ENCODE measurements at regions not wholly inside any gene's neighbourhood (a gene's known extent, or its start where the extent isn't known, plus 50 kb on each side); places are given as distances from the start of the nearest gene placed in this dataset.
A peak's percentile ranks its signal among the peaks of the same experiment; 100 is the strongest.

DNA sequence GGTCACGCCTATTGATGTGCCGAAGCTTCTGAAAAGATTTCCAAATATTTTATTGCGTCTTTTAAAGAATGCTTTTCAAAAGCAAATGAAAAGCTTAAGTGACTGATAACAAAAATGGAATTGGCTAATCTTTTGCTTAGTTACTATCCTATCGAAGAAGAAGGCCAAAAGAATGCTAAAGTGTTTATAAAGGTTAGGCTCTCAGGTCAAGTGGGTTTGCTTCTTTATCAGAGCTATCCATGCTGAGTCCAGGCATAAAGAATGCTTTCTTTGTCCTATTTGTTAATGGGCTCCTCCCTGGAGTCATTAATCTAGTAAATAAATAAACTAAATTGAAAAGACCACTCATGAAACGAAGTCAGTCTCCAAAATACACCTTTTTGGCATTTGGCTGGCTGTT is 133.4 kb upstream of the LYPLAL1 start:
- DNase-seq (ENCODE audit: extremely low spot score, unreplicated experiment) = no peak
- peaks cover 11% of the 10 kb centered on the region for H3K4me1 Mint-ChIP-seq (ENCODE audit: unreplicated experiment)
- no peak overlapping the region for H3K4me3 Mint-ChIP-seq (ENCODE audit: unreplicated experiment)
- no peaks in the 10 kb centered on the region for H3K36me3 Mint-ChIP-seq (ENCODE audit: unreplicated experiment)
- no peaks in the 10 kb centered on the region for H3K9me3 Mint-ChIP-seq (ENCODE audit: unreplicated experiment)
- no peaks in the 10 kb centered on the region for H3K27me3 Mint-ChIP-seq (ENCODE audit: unreplicated experiment)
- TF ChIP-seq, protein P1, sequence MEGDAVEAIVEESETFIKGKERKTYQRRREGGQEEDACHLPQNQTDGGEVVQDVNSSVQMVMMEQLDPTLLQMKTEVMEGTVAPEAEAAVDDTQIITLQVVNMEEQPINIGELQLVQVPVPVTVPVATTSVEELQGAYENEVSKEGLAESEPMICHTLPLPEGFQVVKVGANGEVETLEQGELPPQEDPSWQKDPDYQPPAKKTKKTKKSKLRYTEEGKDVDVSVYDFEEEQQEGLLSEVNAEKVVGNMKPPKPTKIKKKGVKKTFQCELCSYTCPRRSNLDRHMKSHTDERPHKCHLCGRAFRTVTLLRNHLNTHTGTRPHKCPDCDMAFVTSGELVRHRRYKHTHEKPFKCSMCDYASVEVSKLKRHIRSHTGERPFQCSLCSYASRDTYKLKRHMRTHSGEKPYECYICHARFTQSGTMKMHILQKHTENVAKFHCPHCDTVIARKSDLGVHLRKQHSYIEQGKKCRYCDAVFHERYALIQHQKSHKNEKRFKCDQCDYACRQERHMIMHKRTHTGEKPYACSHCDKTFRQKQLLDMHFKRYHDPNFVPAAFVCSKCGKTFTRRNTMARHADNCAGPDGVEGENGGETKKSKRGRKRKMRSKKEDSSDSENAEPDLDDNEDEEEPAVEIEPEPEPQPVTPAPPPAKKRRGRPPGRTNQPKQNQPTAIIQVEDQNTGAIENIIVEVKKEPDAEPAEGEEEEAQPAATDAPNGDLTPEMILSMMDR (IDR thresholded peaks at IDR 0.05) = no peak
- H3K27ac Mint-ChIP-seq (ENCODE audit: unreplicated experiment) = no peak overlapping the region

DNA sequence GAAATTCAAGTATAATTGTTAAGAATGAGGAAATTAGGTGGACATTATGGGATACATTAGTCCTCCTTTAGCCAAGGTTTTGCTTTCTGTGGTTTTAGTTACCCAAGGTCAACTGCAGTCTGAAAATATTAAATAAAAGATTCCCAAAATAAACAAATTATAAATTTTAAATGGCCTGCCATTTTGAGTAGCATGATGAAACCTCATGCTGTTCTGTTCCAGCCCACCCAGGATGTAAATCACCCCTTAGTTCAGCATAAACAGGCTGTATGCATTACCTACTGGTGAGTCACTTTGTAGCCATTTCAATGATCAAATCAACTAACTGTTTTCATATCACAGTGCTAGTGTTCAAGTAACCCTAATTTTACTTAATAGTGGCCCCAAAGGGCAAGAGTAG is 132.5 kb upstream of the LYPLAL1 start:
- peak overlapping the region; percentile 40 for H3K27ac Mint-ChIP-seq (ENCODE audit: unreplicated experiment)
- no peak overlapping the region for H3K4me3 Mint-ChIP-seq (ENCODE audit: unreplicated experiment)
- H3K4me1 Mint-ChIP-seq (ENCODE audit: unreplicated experiment) = peaks cover 11% of the 10 kb centered on the region
- no peaks in the 10 kb centered on the region for H3K36me3 Mint-ChIP-seq (ENCODE audit: unreplicated experiment)
- DNase-seq (ENCODE audit: extremely low spot score, unreplicated experiment) = no peak
- TF ChIP-seq, protein P1 (IDR thresholded peaks at IDR 0.05) = no peak
- peaks cover 4% of the 10 kb centered on the region for H3K9me3 Mint-ChIP-seq (ENCODE audit: unreplicated experiment)
- H3K27me3 Mint-ChIP-seq (ENCODE audit: unreplicated experiment) = no peaks in the 10 kb centered on the region

DNA sequence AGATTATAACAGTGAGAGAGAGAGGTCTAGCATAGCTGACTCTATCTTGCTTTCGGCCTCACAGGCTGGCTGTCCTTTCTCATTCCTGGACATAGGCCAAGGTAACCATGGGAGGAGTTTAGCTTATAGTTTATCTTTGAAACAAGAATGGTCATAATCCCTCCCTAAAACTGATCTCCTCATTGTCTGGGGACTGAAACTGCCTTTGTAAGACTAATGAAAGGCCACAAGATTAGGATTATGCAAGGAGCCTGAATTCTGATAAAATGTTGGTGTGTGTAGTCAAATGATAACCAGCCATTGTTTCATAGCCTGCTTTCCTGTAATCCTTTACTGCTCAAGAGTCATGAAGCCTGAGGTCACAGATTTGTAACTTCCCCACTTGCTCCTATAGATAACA is 131.9 kb upstream of the LYPLAL1 start:
- DNase-seq (ENCODE audit: extremely low spot score, unreplicated experiment) = no peak
- Mint-ChIP-seq H3K9me3 (ENCODE audit: unreplicated experiment) (peaks cover 5% of the 10 kb centered on the region), H3K27me3 (ENCODE audit: unreplicated experiment) (no peaks in the 10 kb centered on the region), H3K36me3 (ENCODE audit: unreplicated experiment) (no peaks in the 10 kb centered on the region), H3K4me1 (ENCODE audit: unreplicated experiment) (peaks cover 11% of the 10 kb centered on the region), H3K4me3 (ENCODE audit: unreplicated experiment) (no peak overlapping the region), H3K27ac (ENCODE audit: unreplicated experiment) (peak overlapping the region; percentile 40)
- TF ChIP-seq, protein P1 (IDR thresholded peaks at IDR 0.05) = no peak

DNA sequence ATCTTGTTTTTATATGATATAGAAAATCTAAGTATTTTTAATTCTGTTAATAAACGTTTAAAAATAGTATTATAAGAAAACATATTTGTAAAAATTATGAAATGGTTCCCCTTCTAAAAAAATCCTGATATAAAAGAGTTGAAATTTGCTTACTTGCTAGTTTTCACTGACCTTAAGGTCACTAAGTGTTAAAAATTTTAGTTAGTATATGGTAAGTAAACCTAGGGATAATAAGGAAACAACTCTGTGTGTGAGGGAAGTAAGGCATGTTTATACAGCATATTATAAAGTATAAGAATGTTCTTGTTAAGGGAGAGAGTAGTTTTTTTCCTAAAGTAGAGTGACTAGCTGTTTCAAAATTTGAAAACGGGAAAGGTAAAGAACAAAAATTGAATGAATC is 130.9 kb upstream of the LYPLAL1 start:
- Mint-ChIP-seq H3K9me3 (ENCODE audit: unreplicated experiment) (peaks cover 5% of the 10 kb centered on the region), H3K27ac (ENCODE audit: unreplicated experiment) (no peak overlapping the region), H3K4me3 (ENCODE audit: unreplicated experiment) (no peak overlapping the region), H3K36me3 (ENCODE audit: unreplicated experiment) (no peaks in the 10 kb centered on the region), H3K27me3 (ENCODE audit: unreplicated experiment) (no peaks in the 10 kb centered on the region), H3K4me1 (ENCODE audit: unreplicated experiment) (peaks cover 11% of the 10 kb centered on the region)
- TF ChIP-seq, protein P1 (IDR thresholded peaks at IDR 0.05) = no peak
- no peak for DNase-seq (ENCODE audit: extremely low spot score, unreplicated experiment)

DNA sequence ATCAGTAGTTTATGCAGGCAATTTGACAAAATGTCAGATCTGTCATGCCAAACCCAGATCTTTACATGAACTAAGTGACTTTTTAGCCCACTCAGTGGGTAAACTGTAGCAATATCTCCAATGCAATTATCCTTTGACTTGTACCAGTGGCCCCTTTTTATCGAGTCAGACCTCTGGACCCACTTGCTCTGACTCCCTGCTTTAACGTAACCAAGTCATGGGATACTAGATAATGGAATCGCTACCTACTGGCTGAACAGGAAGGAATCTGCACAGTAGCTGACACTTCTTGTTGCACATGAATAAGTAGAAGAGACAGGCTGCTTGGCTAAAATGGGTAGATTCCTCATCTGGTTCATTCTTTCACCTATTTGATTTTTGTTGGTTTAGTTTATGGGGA is 128.4 kb upstream of the LYPLAL1 start:
- H3K4me1 Mint-ChIP-seq (ENCODE audit: unreplicated experiment) = peaks cover 11% of the 10 kb centered on the region
- no peaks in the 10 kb centered on the region for H3K27me3 Mint-ChIP-seq (ENCODE audit: unreplicated experiment)
- peaks cover 5% of the 10 kb centered on the region for H3K9me3 Mint-ChIP-seq (ENCODE audit: unreplicated experiment)
- no peak for DNase-seq (ENCODE audit: extremely low spot score, unreplicated experiment)
- no peak overlapping the region for H3K27ac Mint-ChIP-seq (ENCODE audit: unreplicated experiment)
- TF ChIP-seq, protein P1 (IDR thresholded peaks at IDR 0.05) = no peak
- no peaks in the 10 kb centered on the region for H3K36me3 Mint-ChIP-seq (ENCODE audit: unreplicated experiment)
- H3K4me3 Mint-ChIP-seq (ENCODE audit: unreplicated experiment) = no peak overlapping the region

Measured in osteocyte (in vitro differentiated cells).